PC-9 (cell line): ENCODE measurements at regions not wholly inside any gene's neighbourhood (a gene's known extent, or its start where the extent isn't known, plus 50 kb on each side); places are given as distances from the start of the nearest gene placed in this dataset.

Experiments
- BruUV-seq: library from RNA; stranded (reverse); fragments of 400-500 nt; replicated peaks from 2 replicates; lab custom pipeline; 2021; lab: Mats Ljungman, UMichigan
- CTCF ChIA-PET: fragments of 300-600 bp; sonication (Branson Sonifier 250); formaldehyde crosslinking; loops from one replicate; lab custom pipeline; 2022; ENCODE audit warnings: antibody characterized with exemption; lab: Charles Lee
- POLR2A ChIA-PET: fragments of 300-600 bp; sonication (Branson Sonifier 250); formaldehyde crosslinking; loops from one replicate; lab custom pipeline; 2022; ENCODE audit warnings: antibody characterized with exemption; ENCODE audit not compliant: unreplicated experiment; lab: Charles Lee
- DNase-seq, 2 experiments: peaks; one replicate each; pipeline versions ENCODE4 v3.0.0 to v3.0.0-alpha.2; 2015 to 2022; ENCODE audit warnings: mixed read lengths in 1 of 2
- H2AFZ ChIP-seq: fragments of 200-600 bp; sonication (generic); 2 replicates; pipeline ENCODE4 v1.8.1; 2017; ENCODE audit warnings: antibody characterized with exemption
- H3F3A ChIP-seq: fragments of 200-600 bp; sonication (generic); 2 replicates; pipeline ENCODE4 v1.8.1; 2017; ENCODE audit warnings: antibody characterized with exemption, mild to moderate bottlenecking, low read depth; ENCODE audit not compliant: insufficient read depth
- H3K27ac ChIP-seq: fragments of 200-600 bp; sonication (generic); 2 replicates; pipeline ENCODE4 v1.6.1; 2016; ENCODE audit warnings: mixed run types
- H3K27me3 ChIP-seq: fragments of 200-600 bp; sonication (generic); 2 replicates; pipeline ENCODE4 v1.6.1; 2016; ENCODE audit warnings: low read depth, mixed run types; ENCODE audit not compliant: insufficient read depth
- H3K36me3 ChIP-seq: fragments of 200-600 bp; sonication (generic); 2 replicates; pipeline ENCODE4 v1.6.1; 2016; ENCODE audit warnings: low read depth, mixed run types
- H3K4me1 ChIP-seq: fragments of 200-600 bp; sonication (generic); replicated peaks from 2 replicates; pipeline ENCODE4 v1.6.1; 2016; ENCODE audit warnings: mixed run types; ENCODE audit not compliant: insufficient read depth
- H3K4me2 ChIP-seq: fragments of 200-600 bp; sonication (generic); 2 replicates; pipeline ENCODE4 v1.6.1; 2017; ENCODE audit warnings: mixed run types
- H3K4me3 ChIP-seq: fragments of 200-600 bp; sonication (generic); 2 replicates; pipeline ENCODE4 v1.6.1; 2016; ENCODE audit warnings: mixed run types
- H3K79me2 ChIP-seq: fragments of 200-600 bp; sonication (generic); 2 replicates; pipeline ENCODE4 v1.6.1; 2017; ENCODE audit warnings: low read depth, mixed run types
- H3K9me2 ChIP-seq: fragments of 200-600 bp; sonication (generic); 2 replicates; pipeline ENCODE4 v1.8.1; 2017; ENCODE audit warnings: mild to moderate bottlenecking; ENCODE audit not compliant: insufficient read depth
- H3K9me3 ChIP-seq: fragments of 200-600 bp; sonication (generic); 2 replicates; pipeline ENCODE4 v1.8.1; 2016; ENCODE audit warnings: low read depth; ENCODE audit not compliant: insufficient read depth
- H4K20me1 ChIP-seq: fragments of 200-600 bp; sonication (generic); 2 replicates; pipeline ENCODE4 v1.8.1; 2017; ENCODE audit not compliant: insufficient read depth
- EZH2 ChIP-seq: fragments of 200-600 bp; sonication (generic); IDR thresholded peaks from 2 replicates; pipeline ENCODE4 v1.8.0; 2017; ENCODE audit warnings: antibody characterized with exemption, low read depth
- intact Hi-C: fragments of 100-400 bp; cut with micrococcal nuclease; formaldehyde crosslinking; loops from one replicate; pipeline ENCODE4 v1.10.0; 2022; ENCODE audit not compliant: unreplicated experiment
- TF ChIP-seq, protein P1 (sequence below): fragments of 200-600 bp; sonication (generic); conservative IDR thresholded peaks from 2 replicates; pipeline ENCODE4 v1.6.1; 2017; ENCODE audit warnings: mixed run types, antibody characterized with exemption, mild to moderate bottlenecking, moderate library complexity

- Histone ChIP-seq H3K27ac (no peak overlapping the region), H3K36me3 (no peaks in the 10 kb centered on the region), H3K4me2 (no peak overlapping the region), H3K79me2 (no peaks in the 10 kb centered on the region), H3K9me2 (no peaks in the 10 kb centered on the region), H2AFZ (no peak overlapping the region), H4K20me1 (no peaks in the 10 kb centered on the region), H3K27me3 (no peaks in the 10 kb centered on the region), H3K4me1 (no peaks in the 10 kb centered on the region), H3F3A (no peaks in the 10 kb centered on the region), H3K9me3 (no peaks in the 10 kb centered on the region), H3K4me3 (no peak overlapping the region)
- no TSS peak for BruUV-seq
- TF ChIP-seq, protein P1, sequence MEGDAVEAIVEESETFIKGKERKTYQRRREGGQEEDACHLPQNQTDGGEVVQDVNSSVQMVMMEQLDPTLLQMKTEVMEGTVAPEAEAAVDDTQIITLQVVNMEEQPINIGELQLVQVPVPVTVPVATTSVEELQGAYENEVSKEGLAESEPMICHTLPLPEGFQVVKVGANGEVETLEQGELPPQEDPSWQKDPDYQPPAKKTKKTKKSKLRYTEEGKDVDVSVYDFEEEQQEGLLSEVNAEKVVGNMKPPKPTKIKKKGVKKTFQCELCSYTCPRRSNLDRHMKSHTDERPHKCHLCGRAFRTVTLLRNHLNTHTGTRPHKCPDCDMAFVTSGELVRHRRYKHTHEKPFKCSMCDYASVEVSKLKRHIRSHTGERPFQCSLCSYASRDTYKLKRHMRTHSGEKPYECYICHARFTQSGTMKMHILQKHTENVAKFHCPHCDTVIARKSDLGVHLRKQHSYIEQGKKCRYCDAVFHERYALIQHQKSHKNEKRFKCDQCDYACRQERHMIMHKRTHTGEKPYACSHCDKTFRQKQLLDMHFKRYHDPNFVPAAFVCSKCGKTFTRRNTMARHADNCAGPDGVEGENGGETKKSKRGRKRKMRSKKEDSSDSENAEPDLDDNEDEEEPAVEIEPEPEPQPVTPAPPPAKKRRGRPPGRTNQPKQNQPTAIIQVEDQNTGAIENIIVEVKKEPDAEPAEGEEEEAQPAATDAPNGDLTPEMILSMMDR = no peak
- no peak for TF ChIP-seq EZH2
- intact Hi-C loops = no loop called here
- DNase-seq = no peak
- POLR2A ChIA-PET = no interaction called here
- CTCF ChIA-PET = no interaction called here
Measured at GRCh38 chr14:37857774-37858266, 262.4 kb downstream of the TTC6 start.

DNA sequence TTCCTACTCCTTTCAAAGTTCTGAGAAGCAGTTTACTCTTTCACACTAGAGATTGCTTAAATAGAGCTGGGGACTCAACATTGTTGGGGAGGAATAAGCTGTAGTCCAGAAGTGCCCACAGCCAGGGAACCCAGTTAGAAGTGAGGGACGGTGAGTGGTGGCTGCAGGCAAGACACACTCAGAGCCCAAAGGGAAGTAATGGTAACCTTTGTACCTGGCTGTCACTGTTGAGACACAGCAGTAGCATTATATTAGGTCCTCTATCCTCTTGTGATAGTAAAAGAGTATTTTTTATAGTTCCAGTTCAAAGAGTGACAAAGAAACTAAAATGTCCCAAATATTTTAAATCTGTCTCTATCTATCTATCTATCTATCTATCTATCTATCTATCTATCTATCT is 263.3 kb downstream of the TTC6 start:
- intact Hi-C loops = no loop called here
- Histone ChIP-seq H3F3A (no peaks in the 10 kb centered on the region), H3K27me3 (no peaks in the 10 kb centered on the region), H3K4me1 (no peaks in the 10 kb centered on the region), H3K36me3 (no peaks in the 10 kb centered on the region), H3K4me3 (no peak overlapping the region), H3K79me2 (no peaks in the 10 kb centered on the region), H3K9me2 (no peaks in the 10 kb centered on the region), H3K9me3 (no peaks in the 10 kb centered on the region), H4K20me1 (no peaks in the 10 kb centered on the region), H3K4me2 (no peak overlapping the region), H2AFZ (no peak overlapping the region), H3K27ac (no peak overlapping the region)
- BruUV-seq = no TSS peak
- CTCF ChIA-PET = no interaction called here
- TF ChIP-seq, protein P1 = no peak
- TF ChIP-seq EZH2 = no peak
- POLR2A ChIA-PET = no interaction called here
- DNase-seq = no peak

DNA sequence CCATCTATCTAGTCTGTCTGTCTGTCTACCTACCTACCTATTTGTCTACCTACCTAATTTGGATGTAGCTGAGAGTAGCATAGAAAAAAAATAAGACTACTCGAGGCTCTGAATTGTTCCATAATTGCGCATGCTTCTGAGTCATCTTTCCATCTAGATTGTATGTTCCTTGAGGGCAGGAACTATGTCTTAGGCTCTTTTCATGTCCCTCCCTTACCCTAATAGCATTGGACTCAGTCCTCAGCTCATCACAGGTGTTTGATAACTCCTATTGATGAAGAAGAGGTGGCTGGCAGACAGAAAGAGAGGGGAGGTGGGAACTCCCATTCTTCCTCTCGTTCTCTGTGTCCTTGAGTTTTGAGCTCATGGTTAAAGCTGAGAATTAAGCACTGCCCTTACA is 263.7 kb downstream of the TTC6 start:
- no peaks in the 10 kb centered on the region for H4K20me1 ChIP-seq
- ChIA-PET POLR2A (no interaction called here), CTCF (no interaction called here)
- no peak overlapping the region for H3K4me2 ChIP-seq
- no peaks in the 10 kb centered on the region for H3K9me3 ChIP-seq
- no peak overlapping the region for H3K27ac ChIP-seq
- H3K4me1 ChIP-seq = no peaks in the 10 kb centered on the region
- BruUV-seq = no TSS peak
- no peak overlapping the region for H3K4me3 ChIP-seq
- H3F3A ChIP-seq = no peaks in the 10 kb centered on the region
- H3K27me3 ChIP-seq = no peaks in the 10 kb centered on the region
- intact Hi-C loops = no loop called here
- no peak for DNase-seq
- H3K36me3 ChIP-seq = no peaks in the 10 kb centered on the region
- no peak for TF ChIP-seq EZH2
- TF ChIP-seq, protein P1 = no peak
- H3K9me2 ChIP-seq = no peaks in the 10 kb centered on the region
- H3K79me2 ChIP-seq = no peaks in the 10 kb centered on the region
- no peak overlapping the region for H2AFZ ChIP-seq
